Activated CD8-positive, alpha-beta T cell treated with anti-CD3 and anti-CD28 coated beads for 36 hours (primary cell): ENCODE measurements at regions not wholly inside any gene's neighbourhood (a gene's known extent, or its start where the extent isn't known, plus 50 kb on each side); places are given as distances from the start of the nearest gene placed in this dataset.

ENCODE experiments used
- ATAC-seq: fragments of 200-7000 bp; cut with Tn5 transposase; one replicate; pipeline ENCODE4 v1.10.0; 2021; ENCODE audit warnings: mild to moderate bottlenecking, moderate library complexity
- CTCF ChIA-PET: fragments of 350-600 bp; sonication (Branson Sonifier 250); formaldehyde crosslinking; loops from one replicate; lab custom pipeline; 2021; ENCODE audit warnings: antibody characterized with exemption; lab: Charles Lee
- POLR2A ChIA-PET: fragments of 350-600 bp; sonication (Branson Sonifier 250); formaldehyde crosslinking; loops from one replicate; lab custom pipeline; 2021; ENCODE audit warnings: antibody characterized with exemption; lab: Charles Lee
- DNase-seq: peaks from one replicate; pipeline ENCODE4 v3.0.0-alpha.2; 2020
- H3K27ac Mint-ChIP-seq: one replicate; pipeline ENCODE4 v1.8.0; 2021; ENCODE audit warnings: mild to moderate bottlenecking, mixed read lengths
- H3K27me3 Mint-ChIP-seq: one replicate; pipeline ENCODE4 v1.8.0; 2021; ENCODE audit warnings: mixed read lengths
- H3K36me3 Mint-ChIP-seq: one replicate; pipeline ENCODE4 v1.8.0; 2021; ENCODE audit warnings: low read depth, mixed read lengths
- H3K4me1 Mint-ChIP-seq: one replicate; pipeline ENCODE4 v1.8.0; 2021; ENCODE audit warnings: low read depth, mixed read lengths
- H3K4me3 Mint-ChIP-seq: one replicate; pipeline ENCODE4 v1.8.0; 2021; ENCODE audit warnings: mild to moderate bottlenecking, moderate library complexity, mixed read lengths
- H3K9me3 Mint-ChIP-seq: one replicate; pipeline ENCODE4 v1.8.0; 2021; ENCODE audit warnings: mixed read lengths
- intact Hi-C: fragments of 100-400 bp; cut with micrococcal nuclease; formaldehyde crosslinking; loops from one replicate; pipeline ENCODE4 v1.10.0; 2022
- TF ChIP-seq, protein P1 (sequence below): fragments of 200-600 bp; IDR thresholded peaks from one replicate; pipeline ENCODE4 v1.8.0; 2022; ENCODE audit warnings: antibody characterized with exemption, mild to moderate bottlenecking

DNA sequence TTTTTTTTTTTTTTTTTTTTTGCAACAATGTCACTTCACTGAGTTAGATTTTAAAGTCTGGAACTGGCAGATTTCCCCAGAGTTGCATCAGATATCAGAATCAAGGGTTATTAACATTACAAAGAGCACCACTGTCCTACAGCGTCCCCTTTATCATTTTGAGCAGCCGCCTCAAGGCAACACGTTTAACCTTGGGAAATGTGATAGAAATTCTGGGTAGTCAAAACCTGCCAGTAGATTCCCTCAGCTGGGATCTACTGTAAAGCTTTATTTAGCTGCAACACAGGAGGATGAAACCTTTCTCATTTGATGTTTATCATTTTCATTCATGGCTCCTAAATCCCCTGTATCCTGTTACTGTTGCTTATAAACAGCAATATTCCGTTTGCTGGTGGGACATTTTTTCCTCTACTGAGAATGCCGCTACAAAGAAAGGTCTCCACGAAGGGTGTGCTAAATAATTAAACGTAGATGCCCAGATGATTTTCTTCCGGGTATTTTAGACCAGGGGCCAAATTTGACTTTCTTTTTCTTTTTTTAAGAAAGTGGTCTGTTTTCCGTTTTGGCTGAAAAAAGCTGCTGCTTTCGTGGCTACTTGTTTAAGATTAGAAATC, 436.1 kb upstream of the GOT2 start:
- no peak for ATAC-seq
- no peak for DNase-seq
- POLR2A ChIA-PET = no interaction called here

DNA sequence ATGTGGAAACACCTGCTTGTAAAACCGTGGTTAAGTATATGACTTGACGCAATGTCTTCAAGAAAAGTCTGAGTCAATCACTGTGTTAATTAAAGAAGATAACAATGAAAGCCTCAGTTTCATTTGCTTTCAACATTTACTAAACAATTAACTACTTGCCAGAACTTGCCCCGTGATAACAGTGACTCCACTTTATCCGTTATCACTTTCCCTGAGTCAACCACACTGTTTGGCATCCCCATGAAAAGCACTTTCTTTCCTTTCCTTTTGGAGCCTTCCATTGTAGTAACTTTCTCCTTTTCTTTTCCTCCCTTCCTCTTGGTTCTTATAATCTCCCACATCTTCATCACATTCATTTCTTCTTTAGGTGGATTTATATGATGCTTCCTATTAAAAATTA, 435.1 kb upstream of the GOT2 start:
- Mint-ChIP-seq H3K4me3 (no peak overlapping the region), H3K9me3 (no peaks in the 10 kb centered on the region), H3K27me3 (no peaks in the 10 kb centered on the region), H3K27ac (no peak overlapping the region), H3K36me3 (no peaks in the 10 kb centered on the region), H3K4me1 (no peaks in the 10 kb centered on the region)
- DNase-seq (no peak), ATAC-seq (no peak)
- TF ChIP-seq, protein P1, sequence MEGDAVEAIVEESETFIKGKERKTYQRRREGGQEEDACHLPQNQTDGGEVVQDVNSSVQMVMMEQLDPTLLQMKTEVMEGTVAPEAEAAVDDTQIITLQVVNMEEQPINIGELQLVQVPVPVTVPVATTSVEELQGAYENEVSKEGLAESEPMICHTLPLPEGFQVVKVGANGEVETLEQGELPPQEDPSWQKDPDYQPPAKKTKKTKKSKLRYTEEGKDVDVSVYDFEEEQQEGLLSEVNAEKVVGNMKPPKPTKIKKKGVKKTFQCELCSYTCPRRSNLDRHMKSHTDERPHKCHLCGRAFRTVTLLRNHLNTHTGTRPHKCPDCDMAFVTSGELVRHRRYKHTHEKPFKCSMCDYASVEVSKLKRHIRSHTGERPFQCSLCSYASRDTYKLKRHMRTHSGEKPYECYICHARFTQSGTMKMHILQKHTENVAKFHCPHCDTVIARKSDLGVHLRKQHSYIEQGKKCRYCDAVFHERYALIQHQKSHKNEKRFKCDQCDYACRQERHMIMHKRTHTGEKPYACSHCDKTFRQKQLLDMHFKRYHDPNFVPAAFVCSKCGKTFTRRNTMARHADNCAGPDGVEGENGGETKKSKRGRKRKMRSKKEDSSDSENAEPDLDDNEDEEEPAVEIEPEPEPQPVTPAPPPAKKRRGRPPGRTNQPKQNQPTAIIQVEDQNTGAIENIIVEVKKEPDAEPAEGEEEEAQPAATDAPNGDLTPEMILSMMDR = no peak
- intact Hi-C loops = no loop called here
- CTCF ChIA-PET = no interaction called here
- POLR2A ChIA-PET = no interaction called here

More for the DNA sequence above, 436.1 kb upstream of the GOT2 start:
- TF ChIP-seq, protein P1 = no peak
- no peaks in the 10 kb centered on the region for H3K9me3 Mint-ChIP-seq
- no peaks in the 10 kb centered on the region for H3K4me1 Mint-ChIP-seq
- no peaks in the 10 kb centered on the region for H3K27me3 Mint-ChIP-seq
- intact Hi-C loops = no loop called here
- no peak overlapping the region for H3K4me3 Mint-ChIP-seq
- no peaks in the 10 kb centered on the region for H3K36me3 Mint-ChIP-seq
- H3K27ac Mint-ChIP-seq = no peak overlapping the region
- CTCF ChIA-PET = no interaction called here

DNA sequence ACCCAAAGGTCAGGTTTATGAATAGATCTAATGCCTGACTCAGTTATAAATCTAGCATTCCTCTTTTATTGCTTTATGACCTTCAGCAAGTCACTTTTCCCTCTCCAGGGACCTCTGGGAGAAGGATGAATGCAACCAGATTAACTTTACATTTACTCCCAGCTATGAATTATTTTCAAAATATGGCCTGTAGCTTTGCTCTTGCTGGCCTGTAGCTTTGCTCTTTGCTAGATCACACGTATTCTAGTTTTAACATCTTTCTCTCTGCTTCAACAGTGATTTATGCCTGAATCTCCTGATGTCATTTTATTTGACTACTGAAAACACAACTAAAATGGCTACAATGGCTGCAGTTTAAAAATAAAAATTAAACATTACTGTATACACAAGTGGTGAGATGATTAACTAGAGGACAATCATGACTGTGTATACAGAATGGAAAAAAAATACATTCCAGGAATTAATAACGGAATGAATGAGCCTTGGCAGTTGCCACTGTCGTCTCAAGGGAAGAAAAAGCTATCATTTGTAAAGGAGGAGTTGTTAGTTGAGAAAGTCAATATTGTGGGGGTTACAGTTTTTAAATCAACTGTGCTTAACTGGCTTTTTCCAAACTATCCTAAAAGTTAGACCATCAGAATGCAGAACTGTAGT, 434.5 kb upstream of the GOT2 start:
- Mint-ChIP-seq H3K36me3 (no peaks in the 10 kb centered on the region), H3K4me1 (no peaks in the 10 kb centered on the region), H3K27ac (no peak overlapping the region), H3K27me3 (no peaks in the 10 kb centered on the region), H3K9me3 (no peaks in the 10 kb centered on the region), H3K4me3 (no peak overlapping the region)
- ChIA-PET POLR2A (no interaction called here), CTCF (no interaction called here)
- ATAC-seq (no peak), DNase-seq (no peak)
- intact Hi-C loops = no loop called here
- TF ChIP-seq, protein P1 = no peak

DNA sequence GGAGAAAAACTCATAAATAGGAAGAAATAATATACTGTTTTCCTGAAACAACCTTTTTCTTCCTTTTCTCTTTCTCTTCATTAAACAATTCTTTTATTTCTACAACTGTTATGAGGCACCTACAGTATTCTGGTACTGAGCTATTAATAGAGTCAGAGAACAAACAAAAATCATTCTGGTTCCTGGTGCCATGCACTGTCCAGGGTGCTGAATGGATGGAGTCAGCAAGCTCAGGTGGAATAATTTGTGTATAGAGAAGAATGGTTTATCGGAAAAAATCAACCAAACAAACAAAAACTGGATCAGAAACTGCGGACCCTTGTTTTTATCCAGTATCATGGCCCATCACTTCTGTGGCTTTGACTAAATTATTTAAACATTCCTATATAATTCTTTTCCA, 430.3 kb upstream of the GOT2 start:
- Mint-ChIP-seq H3K9me3 (no peaks in the 10 kb centered on the region), H3K4me3 (no peak overlapping the region), H3K27me3 (no peaks in the 10 kb centered on the region), H3K4me1 (no peaks in the 10 kb centered on the region), H3K27ac (no peak overlapping the region), H3K36me3 (no peaks in the 10 kb centered on the region)
- ChIA-PET POLR2A (no interaction called here), CTCF (no interaction called here)
- intact Hi-C loops = no loop called here
- ATAC-seq = no peak
- no peak for DNase-seq
- TF ChIP-seq, protein P1 = no peak

DNA sequence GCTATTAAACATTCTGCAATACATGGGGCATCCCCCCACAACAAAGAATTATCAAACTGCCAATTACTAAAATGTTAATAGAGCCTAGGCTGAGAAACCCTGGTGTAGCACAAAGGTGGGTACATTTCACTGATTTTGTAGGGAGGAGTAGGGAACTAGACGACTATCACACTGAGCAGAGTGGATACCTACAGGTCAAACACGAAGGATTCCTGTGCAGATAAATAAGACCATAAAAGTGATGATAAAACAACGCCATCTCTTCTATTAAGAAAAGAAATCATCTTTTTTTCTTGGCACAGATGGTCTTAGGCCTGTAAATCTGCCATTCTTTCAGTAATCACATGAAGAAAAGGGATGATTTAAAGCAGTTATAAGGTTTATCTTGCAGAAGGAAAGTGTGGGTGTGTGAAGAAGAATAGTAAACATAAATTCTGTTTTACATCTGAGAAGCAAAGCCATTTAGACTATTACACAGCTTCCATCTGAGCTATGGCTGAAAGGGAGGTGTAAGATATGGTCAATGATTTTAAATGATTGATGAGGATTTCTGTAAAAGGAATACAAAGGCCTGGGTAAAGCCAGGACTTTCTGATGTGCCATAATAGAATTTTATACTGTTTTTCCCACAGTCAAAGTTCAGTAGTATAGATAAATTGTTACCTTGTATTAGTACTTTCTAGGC, 429.4 kb upstream of the GOT2 start:
- POLR2A ChIA-PET = no interaction called here
- H3K4me3 Mint-ChIP-seq = no peak overlapping the region
- H3K27me3 Mint-ChIP-seq = no peaks in the 10 kb centered on the region

More for the DNA sequence above, 429.4 kb upstream of the GOT2 start:
- CTCF ChIA-PET = no interaction called here
- Mint-ChIP-seq H3K4me1 (no peaks in the 10 kb centered on the region), H3K9me3 (no peaks in the 10 kb centered on the region), H3K36me3 (no peaks in the 10 kb centered on the region), H3K27ac (no peak overlapping the region)
- DNase-seq = no peak
- intact Hi-C loops = no loop called here
- TF ChIP-seq, protein P1 = no peak
- ATAC-seq = no peak
